SK-N-SH treated with all-trans-retinoic acid at 6 μM for 48 hours (cell line): ENCODE measurements at regions not wholly inside any gene's neighbourhood (a gene's known extent, or its start where the extent isn't known, plus 50 kb on each side); places are given as distances from the start of the nearest gene placed in this dataset.

Experiments
- ATAC-seq: fragments of 200-7000 bp; cut with Tn5 transposase; 3 replicates; pipeline ENCODE4 v1.9.1; 2020; ENCODE audit warnings: mild to moderate bottlenecking, moderate library complexity
- BACH2 ChIP-seq: fragments of 250-450 bp; sonication (Bioruptor Pico); IDR thresholded peaks from 2 replicates; pipeline ENCODE4 v1.9.0; 2021; ENCODE audit warnings: mild to moderate bottlenecking, borderline replicate concordance
- CSDC2 ChIP-seq: fragments of 250-450 bp; sonication (Bioruptor Pico); IDR thresholded peaks from 2 replicates; pipeline ENCODE4 v1.5.0; 2020; ENCODE audit warnings: mild to moderate bottlenecking, moderate library complexity
- ESRRG ChIP-seq: fragments of 250-450 bp; sonication (Bioruptor Pico); IDR thresholded peaks from 2 replicates; pipeline ENCODE4 v1.6.1; 2021; ENCODE audit warnings: mild to moderate bottlenecking
- GLIS3 ChIP-seq: fragments of 250-450 bp; sonication (Bioruptor Pico); IDR thresholded peaks from 2 replicates; pipeline ENCODE4 v1.5.0; 2020; ENCODE audit warnings: mild to moderate bottlenecking, moderate library complexity
- ISL1 ChIP-seq: fragments of 250-450 bp; sonication (Bioruptor Pico); IDR thresholded peaks from 2 replicates; pipeline ENCODE4 v2.1.2; 2022; ENCODE audit warnings: mild to moderate bottlenecking, moderate library complexity
- OSR1 ChIP-seq: fragments of 250-450 bp; sonication (Bioruptor Pico); IDR thresholded peaks from 2 replicates; pipeline ENCODE4 v1.8.0; 2022; ENCODE audit warnings: moderate library complexity, mild to moderate bottlenecking, inconsistent platforms
- PPARA ChIP-seq: fragments of 250-450 bp; sonication (Bioruptor Pico); IDR thresholded peaks from 2 replicates; pipeline ENCODE4 v1.5.0; 2020; ENCODE audit warnings: mild to moderate bottlenecking, borderline replicate concordance
- RARB ChIP-seq: fragments of 250-450 bp; sonication (Bioruptor Pico); IDR thresholded peaks from 2 replicates; pipeline ENCODE4 v1.8.0; 2021; ENCODE audit warnings: mild to moderate bottlenecking, moderate library complexity
- SNAI2 ChIP-seq: fragments of 250-450 bp; sonication (Bioruptor Pico); IDR thresholded peaks from 2 replicates; pipeline ENCODE4 v1.5.0; 2020; ENCODE audit warnings: mild to moderate bottlenecking, moderate library complexity
- TCF4 ChIP-seq: fragments of 250-450 bp; sonication (Bioruptor Pico); IDR thresholded peaks from 2 replicates; pipeline ENCODE4 v1.8.0; 2021; ENCODE audit warnings: mild to moderate bottlenecking, moderate library complexity, borderline replicate concordance
- TOX ChIP-seq: fragments of 250-450 bp; sonication (Bioruptor Pico); IDR thresholded peaks from 2 replicates; pipeline ENCODE4 v1.8.0; 2021; ENCODE audit warnings: mild to moderate bottlenecking, moderate library complexity, borderline replicate concordance
- ZC3H10 ChIP-seq: fragments of 250-450 bp; sonication (Bioruptor Pico); IDR thresholded peaks from 2 replicates; pipeline ENCODE4 v1.5.1; 2021; ENCODE audit warnings: mild to moderate bottlenecking, moderate library complexity
- ZFP3 ChIP-seq: fragments of 250-450 bp; sonication (Bioruptor Pico); IDR thresholded peaks from 2 replicates; pipeline ENCODE4 v1.5.0; 2020; ENCODE audit warnings: mild to moderate bottlenecking, moderate library complexity
- ZFP30 ChIP-seq: fragments of 450-650 bp; formaldehyde crosslinking; IDR thresholded peaks from 2 replicates; pipeline ENCODE4 v1.5.0; 2022; ENCODE audit warnings: mild to moderate bottlenecking, moderate library complexity
- ZNF565 ChIP-seq: fragments of 450-650 bp; formaldehyde crosslinking; conservative IDR thresholded peaks from 2 replicates; pipeline ENCODE4 v1.5.0; 2020; ENCODE audit warnings: low read depth, mild to moderate bottlenecking, moderate library complexity
- ZNF70 ChIP-seq: fragments of 450-650 bp; formaldehyde crosslinking; IDR thresholded peaks from 2 replicates; pipeline ENCODE4 v1.5.0; 2020; ENCODE audit warnings: mild to moderate bottlenecking, moderate library complexity
- ZNF8 ChIP-seq: fragments of 450-650 bp; formaldehyde crosslinking; IDR thresholded peaks from 2 replicates; pipeline ENCODE4 v1.5.0; 2020; ENCODE audit warnings: mild to moderate bottlenecking, moderate library complexity
- TF ChIP-seq, protein P1 (sequence below): fragments of 250-450 bp; sonication (Bioruptor Pico); IDR thresholded peaks from 2 replicates; pipeline ENCODE4 v1.8.0; 2021; ENCODE audit warnings: low read depth, mild to moderate bottlenecking, moderate library complexity, borderline replicate concordance
- TF ChIP-seq, protein P2 (sequence below): fragments of 250-450 bp; sonication (Bioruptor Pico); IDR thresholded peaks from 2 replicates; pipeline ENCODE4 v1.5.1; 2020; ENCODE audit warnings: low read depth, mild to moderate bottlenecking, moderate library complexity
- TF ChIP-seq, protein P3 (sequence below): fragments of 250-450 bp; sonication (Bioruptor Pico); IDR thresholded peaks from 2 replicates; pipeline ENCODE4 v1.5.0; 2020; ENCODE audit warnings: mild to moderate bottlenecking, moderate library complexity
- TF ChIP-seq, protein P4 (sequence below): fragments of 250-450 bp; sonication (Bioruptor Pico); IDR thresholded peaks from 2 replicates; pipeline ENCODE4 v1.5.1; 2021; ENCODE audit warnings: mild to moderate bottlenecking, moderate library complexity

DNA sequence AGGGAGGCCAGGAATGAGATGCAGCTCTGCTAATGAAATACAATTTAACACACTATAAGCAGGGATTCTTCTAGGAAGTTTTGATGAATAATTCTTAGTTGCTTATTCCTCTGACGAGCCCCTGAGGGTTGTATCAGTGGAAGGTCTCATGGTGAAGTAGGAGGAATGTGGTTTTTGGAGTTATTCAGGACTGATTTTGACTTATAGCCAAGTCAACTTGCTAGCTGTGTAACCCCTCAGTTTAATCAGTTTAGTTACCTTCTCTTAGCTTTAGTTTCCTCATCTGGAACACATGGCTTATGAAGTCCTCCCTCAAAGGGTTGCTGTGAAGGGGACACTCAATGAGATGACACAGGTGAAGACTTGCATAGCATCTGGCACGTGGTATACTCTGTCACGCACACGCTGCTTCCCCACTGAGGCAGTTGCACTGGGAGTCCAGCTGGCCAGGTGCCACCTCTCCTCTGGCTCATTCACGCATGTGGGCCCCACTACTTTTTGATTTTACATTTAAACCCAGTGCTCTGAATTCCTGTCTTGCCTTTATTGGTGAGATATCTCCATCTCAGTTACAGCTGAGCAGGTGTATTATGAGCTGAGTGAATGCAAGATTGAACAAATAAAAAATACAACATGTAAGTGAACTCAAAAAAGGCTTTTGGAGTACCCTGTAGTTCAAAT lies 415.0 kb downstream of the ARHGEF28 start:
- TF ChIP-seq ESRRG (CRISPR knock-in tag), result no peak

DNA sequence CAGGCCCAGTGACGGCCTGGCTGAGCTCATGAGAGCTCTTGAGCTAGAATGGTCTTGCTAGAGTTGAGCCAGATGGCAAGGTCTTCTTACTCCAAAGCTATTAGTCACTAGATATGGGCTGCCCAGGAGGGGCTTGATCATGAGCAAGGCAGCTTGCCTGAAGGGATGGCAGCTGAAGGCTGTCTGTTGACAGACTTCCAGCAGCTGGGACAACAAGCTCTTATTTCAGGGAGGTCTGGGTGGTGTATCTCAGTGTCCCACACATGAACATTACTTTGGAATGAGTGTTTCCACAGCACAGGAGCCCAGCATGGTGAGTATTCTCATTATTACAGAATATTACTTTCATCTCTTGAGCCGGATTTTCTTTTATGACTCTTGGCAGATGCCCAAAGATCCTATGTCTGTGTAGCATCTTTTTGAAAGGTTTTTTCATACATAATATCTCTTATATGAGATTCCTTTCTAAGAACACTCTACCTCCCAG lies 414.1 kb downstream of the ARHGEF28 start:
- ATAC-seq, result peak; percentile 86
- TF ChIP-seq, protein P1, sequence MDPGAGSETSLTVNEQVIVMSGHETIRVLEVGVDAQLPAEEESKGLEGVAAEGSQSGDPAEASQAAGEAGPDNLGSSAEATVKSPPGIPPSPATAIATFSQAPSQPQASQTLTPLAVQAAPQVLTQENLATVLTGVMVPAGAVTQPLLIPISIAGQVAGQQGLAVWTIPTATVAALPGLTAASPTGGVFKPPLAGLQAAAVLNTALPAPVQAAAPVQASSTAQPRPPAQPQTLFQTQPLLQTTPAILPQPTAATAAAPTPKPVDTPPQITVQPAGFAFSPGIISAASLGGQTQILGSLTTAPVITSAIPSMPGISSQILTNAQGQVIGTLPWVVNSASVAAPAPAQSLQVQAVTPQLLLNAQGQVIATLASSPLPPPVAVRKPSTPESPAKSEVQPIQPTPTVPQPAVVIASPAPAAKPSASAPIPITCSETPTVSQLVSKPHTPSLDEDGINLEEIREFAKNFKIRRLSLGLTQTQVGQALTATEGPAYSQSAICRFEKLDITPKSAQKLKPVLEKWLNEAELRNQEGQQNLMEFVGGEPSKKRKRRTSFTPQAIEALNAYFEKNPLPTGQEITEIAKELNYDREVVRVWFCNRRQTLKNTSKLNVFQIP (CRISPR knock-in tag), result no peak
- TF ChIP-seq TCF4 (CRISPR knock-in tag), result 0 out of 2 replicates have a peak, but pooled peaks have one; percentile 24
- TF ChIP-seq CSDC2, result 0 out of 2 replicates have a peak, but pooled peaks have one; percentile 43
- TF ChIP-seq SNAI2, result 0 out of 2 replicates have a peak, but pooled peaks have one; percentile 21
- peak; percentile 70; the same call in 1 of the 2 replicates for TF ChIP-seq ISL1 (CRISPR knock-in tag)

More for the DNA sequence above, 415.0 kb downstream of the ARHGEF28 start:
- ATAC-seq, result no peak

DNA sequence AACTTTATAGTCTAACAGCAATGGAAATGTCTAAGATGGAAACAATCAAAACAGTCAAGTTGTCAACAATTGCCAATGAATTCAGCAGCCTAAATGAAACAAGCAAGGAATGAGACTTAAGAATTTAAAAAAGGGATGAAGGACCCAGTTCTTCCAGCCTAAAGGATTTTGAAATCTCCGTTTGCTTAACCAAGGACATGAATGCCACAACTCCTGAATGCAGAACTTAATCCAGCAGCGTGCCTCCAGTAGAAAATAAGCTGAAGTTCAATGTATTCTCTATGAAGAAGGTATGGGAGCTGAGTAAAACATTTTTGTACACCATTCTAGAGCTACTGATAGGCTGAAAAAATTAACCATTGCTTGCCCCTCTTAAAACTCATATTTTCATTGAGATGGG lies 411.3 kb downstream of the ARHGEF28 start:
- ATAC-seq, result no peak

DNA sequence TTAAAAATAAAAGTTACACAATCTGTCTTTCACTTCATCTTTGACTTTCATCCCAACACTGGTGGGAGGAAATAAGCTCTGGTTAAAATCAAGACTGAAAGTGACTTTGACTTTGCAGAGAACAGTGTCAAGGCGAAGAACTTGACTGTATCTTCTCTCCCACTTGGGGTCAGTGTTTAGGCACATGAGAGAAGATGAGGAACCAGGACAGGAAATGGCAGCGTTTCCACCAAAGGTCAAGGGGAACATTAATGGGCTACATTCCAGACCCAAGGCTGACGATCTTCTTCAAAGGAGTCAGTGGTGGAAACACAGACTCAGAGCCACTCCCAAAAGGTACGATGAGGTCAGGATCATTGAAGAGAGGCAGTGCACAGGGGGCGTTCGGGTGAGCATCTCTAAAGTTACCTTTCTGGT lies 409.5 kb downstream of the ARHGEF28 start:
- peak; percentile 63 for ATAC-seq
- no peak for TF ChIP-seq ZFP3 (CRISPR knock-in tag)
- no peak for TF ChIP-seq BACH2 (CRISPR knock-in tag)
- TF ChIP-seq RARB (CRISPR knock-in tag), result no peak
- TF ChIP-seq TCF4 (CRISPR knock-in tag), result no peak
- no peak for TF ChIP-seq ZC3H10
- TF ChIP-seq SNAI2, result no peak
- TF ChIP-seq, all 23 proteins: peak for 0

More for the DNA sequence above, 411.3 kb downstream of the ARHGEF28 start:
- TF ChIP-seq PPARA (CRISPR knock-in tag) (no peak), ZNF8 (CRISPR knock-in tag) (no peak), BACH2 (CRISPR knock-in tag) (no peak)
- TF ChIP-seq, protein P2, sequence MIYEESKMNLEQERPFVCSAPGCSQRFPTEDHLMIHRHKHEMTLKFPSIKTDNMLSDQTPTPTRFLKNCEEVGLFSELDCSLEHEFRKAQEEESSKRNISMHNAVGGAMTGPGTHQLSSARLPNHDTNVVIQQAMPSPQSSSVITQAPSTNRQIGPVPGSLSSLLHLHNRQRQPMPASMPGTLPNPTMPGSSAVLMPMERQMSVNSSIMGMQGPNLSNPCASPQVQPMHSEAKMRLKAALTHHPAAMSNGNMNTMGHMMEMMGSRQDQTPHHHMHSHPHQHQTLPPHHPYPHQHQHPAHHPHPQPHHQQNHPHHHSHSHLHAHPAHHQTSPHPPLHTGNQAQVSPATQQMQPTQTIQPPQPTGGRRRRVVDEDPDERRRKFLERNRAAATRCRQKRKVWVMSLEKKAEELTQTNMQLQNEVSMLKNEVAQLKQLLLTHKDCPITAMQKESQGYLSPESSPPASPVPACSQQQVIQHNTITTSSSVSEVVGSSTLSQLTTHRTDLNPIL (CRISPR knock-in tag), result no peak
- TF ChIP-seq, protein P3, sequence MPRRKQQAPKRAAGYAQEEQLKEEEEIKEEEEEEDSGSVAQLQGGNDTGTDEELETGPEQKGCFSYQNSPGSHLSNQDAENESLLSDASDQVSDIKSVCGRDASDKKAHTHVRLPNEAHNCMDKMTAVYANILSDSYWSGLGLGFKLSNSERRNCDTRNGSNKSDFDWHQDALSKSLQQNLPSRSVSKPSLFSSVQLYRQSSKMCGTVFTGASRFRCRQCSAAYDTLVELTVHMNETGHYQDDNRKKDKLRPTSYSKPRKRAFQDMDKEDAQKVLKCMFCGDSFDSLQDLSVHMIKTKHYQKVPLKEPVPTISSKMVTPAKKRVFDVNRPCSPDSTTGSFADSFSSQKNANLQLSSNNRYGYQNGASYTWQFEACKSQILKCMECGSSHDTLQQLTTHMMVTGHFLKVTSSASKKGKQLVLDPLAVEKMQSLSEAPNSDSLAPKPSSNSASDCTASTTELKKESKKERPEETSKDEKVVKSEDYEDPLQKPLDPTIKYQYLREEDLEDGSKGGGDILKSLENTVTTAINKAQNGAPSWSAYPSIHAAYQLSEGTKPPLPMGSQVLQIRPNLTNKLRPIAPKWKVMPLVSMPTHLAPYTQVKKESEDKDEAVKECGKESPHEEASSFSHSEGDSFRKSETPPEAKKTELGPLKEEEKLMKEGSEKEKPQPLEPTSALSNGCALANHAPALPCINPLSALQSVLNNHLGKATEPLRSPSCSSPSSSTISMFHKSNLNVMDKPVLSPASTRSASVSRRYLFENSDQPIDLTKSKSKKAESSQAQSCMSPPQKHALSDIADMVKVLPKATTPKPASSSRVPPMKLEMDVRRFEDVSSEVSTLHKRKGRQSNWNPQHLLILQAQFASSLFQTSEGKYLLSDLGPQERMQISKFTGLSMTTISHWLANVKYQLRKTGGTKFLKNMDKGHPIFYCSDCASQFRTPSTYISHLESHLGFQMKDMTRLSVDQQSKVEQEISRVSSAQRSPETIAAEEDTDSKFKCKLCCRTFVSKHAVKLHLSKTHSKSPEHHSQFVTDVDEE, result no peak
- TF ChIP-seq, all 23 proteins: peak for 0

DNA sequence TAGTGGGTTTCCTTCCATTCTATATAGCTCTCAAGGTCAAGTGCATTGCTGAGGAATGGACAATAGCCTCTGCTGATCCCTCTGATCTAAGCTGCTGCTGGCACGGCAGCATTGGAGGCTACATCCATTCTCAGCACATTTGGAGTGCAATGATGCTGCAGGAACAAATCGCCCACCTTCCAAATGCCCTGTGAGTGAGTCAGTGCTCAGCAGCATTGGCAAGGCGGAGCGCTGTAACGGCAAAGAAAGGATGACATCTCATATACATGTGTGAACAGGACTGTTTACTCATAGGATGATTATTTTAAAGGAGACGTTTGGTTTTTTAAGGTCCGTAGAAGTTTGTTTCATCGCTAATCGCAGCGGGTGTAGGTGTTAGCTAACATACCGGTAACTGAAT lies 408.7 kb downstream of the ARHGEF28 start:
- TF ChIP-seq ZNF70 (CRISPR knock-in tag), result no peak
- TF ChIP-seq, protein P4, sequence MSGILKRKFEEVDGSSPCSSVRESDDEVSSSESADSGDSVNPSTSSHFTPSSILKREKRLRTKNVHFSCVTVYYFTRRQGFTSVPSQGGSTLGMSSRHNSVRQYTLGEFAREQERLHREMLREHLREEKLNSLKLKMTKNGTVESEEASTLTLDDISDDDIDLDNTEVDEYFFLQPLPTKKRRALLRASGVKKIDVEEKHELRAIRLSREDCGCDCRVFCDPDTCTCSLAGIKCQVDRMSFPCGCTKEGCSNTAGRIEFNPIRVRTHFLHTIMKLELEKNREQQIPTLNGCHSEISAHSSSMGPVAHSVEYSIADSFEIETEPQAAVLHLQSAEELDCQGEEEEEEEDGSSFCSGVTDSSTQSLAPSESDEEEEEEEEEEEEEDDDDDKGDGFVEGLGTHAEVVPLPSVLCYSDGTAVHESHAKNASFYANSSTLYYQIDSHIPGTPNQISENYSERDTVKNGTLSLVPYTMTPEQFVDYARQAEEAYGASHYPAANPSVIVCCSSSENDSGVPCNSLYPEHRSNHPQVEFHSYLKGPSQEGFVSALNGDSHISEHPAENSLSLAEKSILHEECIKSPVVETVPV (CRISPR knock-in tag), result no peak
- TF ChIP-seq PPARA (CRISPR knock-in tag), result no peak
- TF ChIP-seq TCF4 (CRISPR knock-in tag), result no peak
- TF ChIP-seq, protein P1 (CRISPR knock-in tag), result no peak
- no peak for TF ChIP-seq OSR1
- TF ChIP-seq ZNF565, result no peak
- TF ChIP-seq ZFP3 (CRISPR knock-in tag), result no peak
- TF ChIP-seq TOX, result no peak
- TF ChIP-seq RARB (CRISPR knock-in tag), result no peak
- no peak for TF ChIP-seq ZFP30 (CRISPR knock-in tag)
- TF ChIP-seq ESRRG (CRISPR knock-in tag), result no peak
- TF ChIP-seq GLIS3 (CRISPR knock-in tag), result no peak
- no peak for TF ChIP-seq CSDC2
- ATAC-seq, result peak; percentile 88
